Lower leg skin (tissue), 3 donors: ENCODE measurements at regions not wholly inside any gene's neighbourhood (a gene's known extent, or its start where the extent isn't known, plus 50 kb on each side); places are given as distances from the start of the nearest gene placed in this dataset.

Source experiments
- POLR2A ChIP-seq, 2 donors: fragments of 450-650 bp; IDR thresholded peaks; one replicate each; pipeline ENCODE4 v1.6.1; 2016 to 2017; ENCODE audit warnings: antibody characterized with exemption in 2 of 2, mild to moderate bottlenecking in 1 of 2, moderate library complexity in 1 of 2
- TF ChIP-seq, protein P1 (sequence below), 3 donors: fragments of 450-650 bp; IDR thresholded peaks; one replicate each; pipeline ENCODE4 v1.5.1; 2016; ENCODE audit warnings: antibody characterized with exemption in 3 of 3, mild to moderate bottlenecking in 3 of 3, moderate library complexity in 2 of 3

DNA sequence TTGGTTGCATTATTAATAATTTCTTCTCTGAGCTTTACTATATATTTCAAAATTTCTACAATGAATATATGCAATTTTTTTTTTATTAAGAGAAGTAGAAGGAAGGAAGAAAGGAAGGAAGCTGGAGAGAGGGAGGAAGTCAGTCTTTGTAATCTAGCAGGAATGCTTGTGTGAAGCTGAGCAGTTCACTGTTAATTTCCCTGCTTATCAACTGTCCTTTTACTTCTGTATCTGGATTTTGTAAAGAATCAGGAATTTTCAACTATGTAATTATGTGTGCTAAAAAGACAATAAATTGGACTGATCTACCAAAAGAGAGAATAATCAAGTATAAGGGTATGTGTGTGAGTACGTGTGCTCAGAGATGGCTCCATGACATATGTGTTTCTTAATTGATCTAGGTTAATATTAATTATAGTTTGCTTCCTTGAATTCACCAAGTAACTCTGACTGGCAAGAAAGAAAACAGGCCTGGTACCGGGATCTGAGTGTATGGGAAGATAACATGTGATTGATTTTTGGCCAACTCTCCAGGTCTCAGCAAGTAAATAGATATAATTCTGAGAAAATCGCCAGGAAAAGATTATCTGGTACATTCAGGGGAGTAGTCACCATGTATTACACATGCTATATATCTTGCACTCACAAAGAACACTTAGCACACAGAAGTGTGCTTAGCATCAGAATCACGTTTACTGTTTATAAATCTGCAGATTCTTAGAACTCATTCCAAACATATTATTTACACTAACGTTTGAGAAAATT is 1758.8 kb upstream of the WWC1 start:
- TF ChIP-seq, protein P1, sequence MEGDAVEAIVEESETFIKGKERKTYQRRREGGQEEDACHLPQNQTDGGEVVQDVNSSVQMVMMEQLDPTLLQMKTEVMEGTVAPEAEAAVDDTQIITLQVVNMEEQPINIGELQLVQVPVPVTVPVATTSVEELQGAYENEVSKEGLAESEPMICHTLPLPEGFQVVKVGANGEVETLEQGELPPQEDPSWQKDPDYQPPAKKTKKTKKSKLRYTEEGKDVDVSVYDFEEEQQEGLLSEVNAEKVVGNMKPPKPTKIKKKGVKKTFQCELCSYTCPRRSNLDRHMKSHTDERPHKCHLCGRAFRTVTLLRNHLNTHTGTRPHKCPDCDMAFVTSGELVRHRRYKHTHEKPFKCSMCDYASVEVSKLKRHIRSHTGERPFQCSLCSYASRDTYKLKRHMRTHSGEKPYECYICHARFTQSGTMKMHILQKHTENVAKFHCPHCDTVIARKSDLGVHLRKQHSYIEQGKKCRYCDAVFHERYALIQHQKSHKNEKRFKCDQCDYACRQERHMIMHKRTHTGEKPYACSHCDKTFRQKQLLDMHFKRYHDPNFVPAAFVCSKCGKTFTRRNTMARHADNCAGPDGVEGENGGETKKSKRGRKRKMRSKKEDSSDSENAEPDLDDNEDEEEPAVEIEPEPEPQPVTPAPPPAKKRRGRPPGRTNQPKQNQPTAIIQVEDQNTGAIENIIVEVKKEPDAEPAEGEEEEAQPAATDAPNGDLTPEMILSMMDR (IDR thresholded peaks at IDR 0.05): no peak
- no peak for TF ChIP-seq POLR2A (IDR thresholded peaks at IDR 0.05)
